Activated B cell treated with CpG ODN at 0.5 μM for 24 hours (primary cell): ENCODE measurements at regions not wholly inside any gene's neighbourhood (a gene's known extent, or its start where the extent isn't known, plus 50 kb on each side); places are given as distances from the start of the nearest gene placed in this dataset.

ENCODE experiments used
- ATAC-seq: fragments of 200-7000 bp; cut with Tn5 transposase; one replicate; pipeline ENCODE4 v1.10.0; 2021; ENCODE audit warnings: low read depth, mild to moderate bottlenecking, moderate library complexity
- CTCF ChIA-PET: fragments of 350-600 bp; sonication (Branson Sonifier 250); formaldehyde crosslinking; loops from one replicate; lab custom pipeline; 2021; ENCODE audit warnings: antibody characterized with exemption; lab: Charles Lee
- POLR2A ChIA-PET: fragments of 350-600 bp; sonication (Branson Sonifier 250); formaldehyde crosslinking; loops from one replicate; lab custom pipeline; 2021; ENCODE audit warnings: antibody characterized with exemption; lab: Charles Lee
- DNase-seq: peaks from one replicate; pipeline ENCODE4 v3.0.0; 2022
- H3K27ac Mint-ChIP-seq: one replicate; pipeline ENCODE4 v1.8.0; 2020; ENCODE audit warnings: mixed read lengths
- H3K27me3 Mint-ChIP-seq: one replicate; pipeline ENCODE4 v1.8.0; 2021; ENCODE audit warnings: mixed read lengths
- H3K36me3 Mint-ChIP-seq: one replicate; pipeline ENCODE4 v1.8.0; 2021; ENCODE audit warnings: low read depth, mixed read lengths
- H3K4me1 Mint-ChIP-seq: one replicate; pipeline ENCODE4 v1.8.0; 2021; ENCODE audit warnings: mixed read lengths
- H3K4me3 Mint-ChIP-seq: one replicate; pipeline ENCODE4 v1.8.0; 2020; ENCODE audit warnings: mild to moderate bottlenecking, mixed read lengths
- H3K9me3 Mint-ChIP-seq: one replicate; pipeline ENCODE4 v1.8.0; 2020; ENCODE audit warnings: mixed read lengths
- intact Hi-C: fragments of 100-400 bp; cut with micrococcal nuclease; formaldehyde crosslinking; loops from one replicate; pipeline ENCODE4 v1.15.1; 2024
- TF ChIP-seq, protein P1 (sequence below): fragments of 200-600 bp; IDR thresholded peaks from one replicate; pipeline ENCODE4 v1.8.0; 2022; ENCODE audit warnings: antibody characterized with exemption, mild to moderate bottlenecking

DNA sequence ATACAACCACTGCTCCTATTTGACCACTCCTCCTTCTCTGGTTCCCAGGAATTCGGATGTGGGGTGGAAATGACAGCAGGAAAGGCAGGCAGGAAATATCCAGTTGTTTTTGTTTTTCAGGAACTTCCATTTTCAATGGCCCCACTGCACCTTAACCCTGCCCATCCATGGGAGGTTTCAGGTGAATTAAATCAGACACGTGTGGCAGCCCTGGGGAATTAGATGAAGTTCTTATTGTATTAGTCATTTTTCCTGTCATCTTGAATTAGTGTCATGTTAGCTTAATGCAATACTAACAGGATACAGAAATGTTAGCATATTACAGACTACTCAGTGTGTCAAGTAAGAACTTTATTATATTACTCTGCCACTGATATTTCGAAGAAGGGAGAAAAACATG is 146.4 kb downstream of the CHD9NB start:
- peaks cover 7% of the 10 kb centered on the region for H3K9me3 Mint-ChIP-seq
- H3K36me3 Mint-ChIP-seq = no peaks in the 10 kb centered on the region

DNA sequence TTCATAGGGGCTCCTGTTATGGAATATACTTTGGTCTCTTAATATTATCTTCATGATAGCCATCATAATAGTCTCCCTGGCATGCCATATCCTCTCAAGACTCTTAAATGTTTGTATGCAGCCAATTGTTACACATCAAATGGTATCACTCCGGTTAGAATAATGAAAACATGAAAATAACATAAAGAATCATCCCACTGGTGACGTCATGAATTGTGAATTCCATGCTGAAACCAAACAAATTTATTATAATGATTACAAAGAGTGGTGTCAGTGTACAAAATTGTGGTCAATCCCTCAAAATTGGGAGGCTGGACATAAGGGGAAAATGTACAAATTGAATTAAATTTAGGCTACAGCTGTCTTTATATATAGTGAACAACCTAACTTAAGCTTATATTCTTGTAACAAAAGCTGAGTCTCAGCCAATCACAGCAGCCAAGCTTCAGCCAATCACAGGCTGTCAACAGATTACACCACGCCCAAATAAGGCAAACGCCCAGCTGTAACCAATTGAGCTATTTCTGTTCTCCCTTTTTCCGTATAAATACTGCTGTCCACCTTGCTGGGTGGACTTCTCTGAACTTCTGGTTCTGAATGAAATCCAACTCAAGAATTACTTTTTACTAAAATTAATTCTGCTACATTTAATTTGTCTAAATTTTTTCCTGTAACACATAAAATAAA is 156.1 kb downstream of the CHD9NB start:
- DNase-seq = no peak
- intact Hi-C loops = no loop called here
- ChIA-PET CTCF (no interaction called here), POLR2A (no interaction called here)
- no peak for ATAC-seq
- Mint-ChIP-seq H3K4me3 (no peak overlapping the region), H3K27ac (no peak overlapping the region), H3K4me1 (no peaks in the 10 kb centered on the region), H3K36me3 (no peaks in the 10 kb centered on the region), H3K9me3 (peaks cover 3% of the 10 kb centered on the region), H3K27me3 (peaks cover 9% of the 10 kb centered on the region)
- TF ChIP-seq, protein P1, sequence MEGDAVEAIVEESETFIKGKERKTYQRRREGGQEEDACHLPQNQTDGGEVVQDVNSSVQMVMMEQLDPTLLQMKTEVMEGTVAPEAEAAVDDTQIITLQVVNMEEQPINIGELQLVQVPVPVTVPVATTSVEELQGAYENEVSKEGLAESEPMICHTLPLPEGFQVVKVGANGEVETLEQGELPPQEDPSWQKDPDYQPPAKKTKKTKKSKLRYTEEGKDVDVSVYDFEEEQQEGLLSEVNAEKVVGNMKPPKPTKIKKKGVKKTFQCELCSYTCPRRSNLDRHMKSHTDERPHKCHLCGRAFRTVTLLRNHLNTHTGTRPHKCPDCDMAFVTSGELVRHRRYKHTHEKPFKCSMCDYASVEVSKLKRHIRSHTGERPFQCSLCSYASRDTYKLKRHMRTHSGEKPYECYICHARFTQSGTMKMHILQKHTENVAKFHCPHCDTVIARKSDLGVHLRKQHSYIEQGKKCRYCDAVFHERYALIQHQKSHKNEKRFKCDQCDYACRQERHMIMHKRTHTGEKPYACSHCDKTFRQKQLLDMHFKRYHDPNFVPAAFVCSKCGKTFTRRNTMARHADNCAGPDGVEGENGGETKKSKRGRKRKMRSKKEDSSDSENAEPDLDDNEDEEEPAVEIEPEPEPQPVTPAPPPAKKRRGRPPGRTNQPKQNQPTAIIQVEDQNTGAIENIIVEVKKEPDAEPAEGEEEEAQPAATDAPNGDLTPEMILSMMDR = no peak

More for the DNA sequence above, 146.4 kb downstream of the CHD9NB start:
- no peak overlapping the region for H3K4me3 Mint-ChIP-seq
- peaks cover 3% of the 10 kb centered on the region for H3K27me3 Mint-ChIP-seq
- no peak overlapping the region for H3K27ac Mint-ChIP-seq
- no peak for DNase-seq
- intact Hi-C loops = no loop called here
- H3K4me1 Mint-ChIP-seq = no peaks in the 10 kb centered on the region
- no peak for ATAC-seq
- TF ChIP-seq, protein P1 = no peak
- ChIA-PET CTCF (no interaction called here), POLR2A (no interaction called here)

DNA sequence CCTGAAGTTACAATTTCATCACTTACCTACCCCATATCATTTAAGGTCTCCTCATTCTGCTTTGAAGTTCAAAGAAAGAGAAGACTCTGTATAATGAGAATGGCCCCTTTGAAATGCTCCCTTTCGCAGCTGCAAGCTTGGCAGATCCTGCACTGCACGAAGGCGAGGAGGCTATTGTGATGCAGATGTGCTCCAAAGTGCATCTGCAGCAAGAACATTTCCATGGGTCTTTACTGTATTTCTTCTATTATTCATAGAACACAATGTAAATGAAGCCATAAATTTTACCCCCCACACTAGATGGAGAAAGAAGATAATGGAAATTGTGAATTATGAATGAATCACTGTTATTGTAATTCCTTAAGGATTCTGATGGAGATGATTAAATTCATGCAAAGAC is 178.7 kb downstream of the CHD9NB start:
- Mint-ChIP-seq H3K27me3 (no peaks in the 10 kb centered on the region), H3K4me3 (no peak overlapping the region), H3K36me3 (no peaks in the 10 kb centered on the region), H3K27ac (no peak overlapping the region), H3K4me1 (no peaks in the 10 kb centered on the region), H3K9me3 (peaks cover 2% of the 10 kb centered on the region)
- POLR2A ChIA-PET = no interaction called here
- CTCF ChIA-PET = no interaction called here
- ATAC-seq (no peak), DNase-seq (no peak)
- TF ChIP-seq, protein P1 = no peak
- intact Hi-C loops = no loop called here

DNA sequence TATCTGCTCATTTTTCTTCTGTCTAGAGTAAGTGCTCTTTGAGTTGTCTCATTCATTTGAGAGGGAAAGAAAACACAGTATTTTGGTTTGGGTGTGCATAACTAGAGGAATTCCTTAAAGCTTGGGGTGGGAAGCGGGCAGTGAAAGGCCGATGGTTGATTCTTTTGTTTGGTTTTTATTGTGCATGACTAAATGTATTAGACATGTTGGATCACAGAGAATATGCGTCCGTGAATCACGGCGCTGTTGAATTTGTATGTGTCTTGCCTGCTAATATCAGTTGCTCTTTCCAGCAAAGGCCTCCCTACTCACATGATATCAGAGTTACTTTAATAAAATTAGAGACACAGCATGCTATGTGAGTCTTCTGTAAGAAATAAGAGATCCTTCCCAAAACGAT is 180.0 kb downstream of the CHD9NB start:
- Mint-ChIP-seq H3K36me3 (no peaks in the 10 kb centered on the region), H3K27me3 (no peaks in the 10 kb centered on the region), H3K27ac (no peak overlapping the region), H3K4me3 (no peak overlapping the region), H3K9me3 (peaks cover 5% of the 10 kb centered on the region), H3K4me1 (no peaks in the 10 kb centered on the region)
- ChIA-PET CTCF (no interaction called here), POLR2A (no interaction called here)
- intact Hi-C loops = no loop called here
- ATAC-seq = no peak
- no peak for DNase-seq
- TF ChIP-seq, protein P1 = no peak

DNA sequence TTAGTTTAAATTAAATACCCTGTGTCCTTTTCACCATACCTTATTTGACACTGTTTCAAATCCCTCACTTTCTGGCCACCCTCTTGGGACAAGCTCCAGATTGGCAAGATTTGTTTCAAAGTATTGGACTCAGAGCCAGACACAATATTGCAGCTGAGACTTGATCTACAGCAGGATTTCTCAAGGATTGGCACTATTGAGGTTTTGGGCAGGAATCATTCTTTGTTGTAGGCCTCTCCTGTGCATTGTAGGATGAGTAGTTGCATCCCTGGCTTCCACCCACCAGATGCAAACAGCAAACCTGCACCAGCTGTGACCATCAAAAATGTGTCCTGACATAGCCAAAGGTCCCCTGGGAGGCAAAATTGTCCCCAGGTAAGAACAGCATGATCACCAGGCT is 181.2 kb downstream of the CHD9NB start:
- no peaks in the 10 kb centered on the region for H3K27me3 Mint-ChIP-seq
- ChIA-PET CTCF (no interaction called here), POLR2A (no interaction called here)
- TF ChIP-seq, protein P1 = no peak
- H3K4me3 Mint-ChIP-seq = no peak overlapping the region
- no peaks in the 10 kb centered on the region for H3K4me1 Mint-ChIP-seq
- ATAC-seq (no peak), DNase-seq (no peak)
- H3K36me3 Mint-ChIP-seq = no peaks in the 10 kb centered on the region
- no peak overlapping the region for H3K27ac Mint-ChIP-seq
- H3K9me3 Mint-ChIP-seq = peaks cover 5% of the 10 kb centered on the region
- intact Hi-C loops = no loop called here
